Aorta (tissue), 5 donors: ENCODE measurements at regions not wholly inside any gene's neighbourhood (a gene's known extent, or its start where the extent isn't known, plus 50 kb on each side); places are given as distances from the start of the nearest gene placed in this dataset.
A peak's percentile ranks its signal among the peaks of the same experiment; 100 is the strongest.
"Not testable (repeated sequence)": the region's sequence is repeated elsewhere in the genome, so short reads cannot be mapped to it uniquely, and the experiment has no call there.

Experiments
- ATAC-seq: fragments of 200-7000 bp; cut with Tn5 transposase; one replicate; pipeline ENCODE4 v1.9.1; 2022; ENCODE audit warnings: moderate library complexity; ENCODE audit not compliant: low FRiP score
- DNase-seq, 2 donors: peaks; one replicate each; pipeline ENCODE4 v3.0.0-alpha.2; 2020
- H3K27ac ChIP-seq, 2 donors: one replicate each; pipeline ENCODE4 v1.5.1; 2013; ENCODE audit warnings: low read length in 2 of 2, mild to moderate bottlenecking in 2 of 2, moderate library complexity in 2 of 2, control low read depth in 1 of 2, inconsistent platforms in 1 of 2, low read depth in 1 of 2
- H3K27me3 ChIP-seq, 2 donors: one replicate each; pipeline ENCODE4 v1.6.1; 2013; ENCODE audit warnings: control low read depth in 1 of 2, low read length in 1 of 2, mild to moderate bottlenecking in 1 of 2, moderate library complexity in 1 of 2; ENCODE audit not compliant: insufficient read depth in 2 of 2, control insufficient read depth in 1 of 2
- H3K36me3 ChIP-seq, 2 donors: one replicate each; pipeline ENCODE4 v1.6.1; 2013; ENCODE audit warnings: control low read depth in 1 of 2, low read length in 1 of 2, mild to moderate bottlenecking in 1 of 2; ENCODE audit not compliant: insufficient read depth in 2 of 2, control insufficient read depth in 1 of 2
- H3K4me1 ChIP-seq, 2 donors: one replicate each; pipeline ENCODE4 v1.6.1; 2013; ENCODE audit warnings: low read length in 2 of 2, control low read depth in 1 of 2, mild to moderate bottlenecking in 1 of 2, moderate library complexity in 1 of 2; ENCODE audit not compliant: insufficient read depth in 2 of 2, control insufficient read depth in 1 of 2
- H3K4me3 ChIP-seq, 2 donors: one replicate each; pipeline ENCODE4 v1.5.1; 2013; ENCODE audit warnings: low read length in 2 of 2, control low read depth in 1 of 2, mild to moderate bottlenecking in 1 of 2
- H3K9me3 ChIP-seq: one replicate; pipeline ENCODE4 v1.6.1; 2013; ENCODE audit warnings: mild to moderate bottlenecking, low read length; ENCODE audit not compliant: control insufficient read depth
- whole genome bisulfite sequencing, 2 donors: extraction: QIAGEN DNeasy Blood & Tissue Kit; methylation state at CpG; one replicate each; pipeline ENCODE4 v1.1.7; 2013; 5-methylcytosine and 5-hydroxymethylcytosine counted together
- intact Hi-C, 2 donors: fragments of 100-400 bp; cut with DNase I; formaldehyde crosslinking; loops; one replicate each; pipeline versions ENCODE4 v1.14.2 to v1.15.0; 2022
- donor health status: healthy with polysubstance abuse.
- donor health status: Bipolar disorder and iron deficiency.
- donor health status: DM: no; HTN: no; CAD: no.
- donor health status: DM: no; HTN: no; CAD: no.
- donor health status: DM: yes; HTN: yes; CAD: no.

- no peak overlapping the region for H3K4me3 ChIP-seq
- no peaks in the 10 kb centered on the region for H3K27me3 ChIP-seq
- no peak overlapping the region for H3K27ac ChIP-seq
- no peaks in the 10 kb centered on the region for H3K4me1 ChIP-seq
- H3K36me3 ChIP-seq: no peaks in the 10 kb centered on the region
- ATAC-seq (no peak), DNase-seq (no peak)
- H3K9me3 ChIP-seq: no peaks in the 10 kb centered on the region
- WGBS, 2 donors: 84 to 85% methylated on average over 14 of the region's 14 CpGs
- intact Hi-C loops: no loop called here
These were observed 284.7 kb downstream of the MIAT start for GRCh38 chr22:26941896-26942636.

- Histone ChIP-seq H3K9me3 (no peaks in the 10 kb centered on the region), H3K4me1 (no peaks in the 10 kb centered on the region), H3K36me3 (no peaks in the 10 kb centered on the region), H3K27me3 (no peaks in the 10 kb centered on the region), H3K4me3 (no peak overlapping the region), H3K27ac (no peak overlapping the region)
- intact Hi-C loops: no loop called here
- 77 to 78% methylated on average over 4 of the region's 4 CpGs for WGBS, 2 donors
- DNase-seq: no peak
- no peak for ATAC-seq
These were observed 285.2 kb downstream of the MIAT start for GRCh38 chr22:26942637-26942957.

GRCh38 chr22:26945565-26945964 is 288.2 kb downstream of the MIAT start:
- no peaks in the 10 kb centered on the region for H3K36me3 ChIP-seq
- no peak for DNase-seq
- intact Hi-C loops: no loop called here
- H3K9me3 ChIP-seq: no peaks in the 10 kb centered on the region
- no peak overlapping the region for H3K4me3 ChIP-seq
- no peaks in the 10 kb centered on the region for H3K4me1 ChIP-seq
- ATAC-seq: no peak
- 89 to 90% methylated on average over 1 of the region's 1 CpG for WGBS, 2 donors
- no peaks in the 10 kb centered on the region for H3K27me3 ChIP-seq
- H3K27ac ChIP-seq: no peak overlapping the region

GRCh38 chr22:26949193-26949592 is 291.8 kb downstream of the MIAT start:
- H3K27ac ChIP-seq: no peak overlapping the region
- H3K9me3 ChIP-seq: no peaks in the 10 kb centered on the region
- no peaks in the 10 kb centered on the region for H3K36me3 ChIP-seq
- no peak overlapping the region for H3K4me3 ChIP-seq
- no peaks in the 10 kb centered on the region for H3K4me1 ChIP-seq
- WGBS, 2 donors: 47 to 74% methylated on average over 3 of the region's 3 CpGs
- no peaks in the 10 kb centered on the region for H3K27me3 ChIP-seq
- no peak for ATAC-seq
- intact Hi-C loops: no loop called here
- DNase-seq: peak in 1 of 2 donors; percentile 76

- H3K9me3 ChIP-seq, H3K27me3 ChIP-seq, H3K27ac ChIP-seq, ATAC-seq, H3K36me3 ChIP-seq, DNase-seq, intact Hi-C loops, H3K4me1 ChIP-seq, H3K4me3 ChIP-seq: not testable (repeated sequence)
- 98 to 99% methylated on average over 3 of the region's 3 CpGs for WGBS, 2 donors
These were observed 293.8 kb downstream of the MIAT start for GRCh38 chr22:26951139-26951538.

- ATAC-seq: no peak
- Histone ChIP-seq H3K36me3 (no peaks in the 10 kb centered on the region), H3K27ac (no peak overlapping the region), H3K4me3 (no peak overlapping the region), H3K9me3 (no peaks in the 10 kb centered on the region), H3K4me1 (no peaks in the 10 kb centered on the region), H3K27me3 (no peaks in the 10 kb centered on the region)
- WGBS, 2 donors: 57 to 65% methylated on average over 4 of the region's 4 CpGs
- intact Hi-C loops: no loop called here
- DNase-seq: no peak
These were observed 294.6 kb downstream of the MIAT start for GRCh38 chr22:26952004-26952403.

- ATAC-seq (no peak), DNase-seq (no peak)
- Histone ChIP-seq H3K4me3 (no peak overlapping the region), H3K36me3 (no peaks in the 10 kb centered on the region), H3K27ac (no peak overlapping the region), H3K27me3 (no peaks in the 10 kb centered on the region), H3K9me3 (no peaks in the 10 kb centered on the region), H3K4me1 (no peaks in the 10 kb centered on the region)
- intact Hi-C loops: no loop called here
- WGBS, 2 donors: 81 to 85% methylated on average over 15 of the region's 15 CpGs
These were observed 295.1 kb downstream of the MIAT start for GRCh38 chr22:26952451-26953011.

GRCh38 chr22:26953012-26953883 is 295.9 kb downstream of the MIAT start:
- Histone ChIP-seq H3K27me3 (no peaks in the 10 kb centered on the region), H3K4me1 (no peaks in the 10 kb centered on the region), H3K9me3 (no peaks in the 10 kb centered on the region), H3K27ac (no peak overlapping the region), H3K4me3 (no peak overlapping the region), H3K36me3 (no peaks in the 10 kb centered on the region)
- ATAC-seq: no peak
- 49 to 55% methylated on average over 17 of the region's 17 CpGs for WGBS, 2 donors
- intact Hi-C loops: no loop called here
- no peak for DNase-seq
